B cell (primary cell): ENCODE measurements at regions not wholly inside any gene's neighbourhood (a gene's known extent, or its start where the extent isn't known, plus 50 kb on each side); places are given as distances from the start of the nearest gene placed in this dataset.

ENCODE experiments used
- ATAC-seq: fragments of 200-7000 bp; cut with Tn5 transposase; one replicate; pipeline ENCODE4 v1.10.0; 2021; ENCODE audit warnings: low read depth, mild to moderate bottlenecking, moderate number of reproducible peaks, moderate library complexity
- CTCF ChIA-PET: fragments of 350-600 bp; sonication (Branson Sonifier 250); formaldehyde crosslinking; loops from one replicate; lab custom pipeline; 2021; ENCODE audit warnings: antibody characterized with exemption, inconsistent platforms; lab: Charles Lee
- POLR2A ChIA-PET: fragments of 350-600 bp; sonication (Branson Sonifier 250); formaldehyde crosslinking; loops from one replicate; lab custom pipeline; 2021; ENCODE audit warnings: antibody characterized with exemption; lab: Charles Lee
- DNase-seq: peaks from one replicate; pipeline ENCODE4 v3.0.0; 2013
- H2AFZ ChIP-seq: 2 replicates; pipeline ENCODE4 v1.6.1; 2012; ENCODE audit warnings: mild to moderate bottlenecking, low read depth, low read length; ENCODE audit not compliant: insufficient read depth, poor library complexity, severe bottlenecking
- H3K27ac ChIP-seq, 2 donors: 1 replicate in 1 of 2; 2 replicates in 1 of 2; pipeline ENCODE4 v1.5.1; 2012 to 2013; ENCODE audit warnings: low read length in 2 of 2, mild to moderate bottlenecking in 2 of 2, moderate library complexity in 1 of 2
- H3K27me3 ChIP-seq, 4 experiments: fragments of 200-600 bp in 1 of 4; sonication (generic) in 1 of 4; replicated peaks in 1 of 4; 1 replicate in 2 of 4; 2 replicates in 2 of 4; pipeline versions ENCODE4 v1.6.1 to v1.7.0; 2013 to 2016; ENCODE audit warnings: low read length in 3 of 4, mild to moderate bottlenecking in 2 of 4, mixed read lengths in 1 of 4, moderate library complexity in 1 of 4; ENCODE audit not compliant: insufficient read depth in 4 of 4, control insufficient read depth in 3 of 4; ENCODE audit errors: control extremely low read depth in 1 of 4
- H3K36me3 ChIP-seq, 2 experiments: replicated peaks in 1 of 2; 1 replicate in 1 of 2; 2 replicates in 1 of 2; pipeline versions ENCODE4 v1.6.1 to v1.7.1; 2013; ENCODE audit warnings: low read length in 1 of 2; ENCODE audit not compliant: insufficient read depth in 2 of 2, control insufficient read depth in 1 of 2; ENCODE audit errors: control extremely low read depth in 1 of 2, extremely low read depth in 1 of 2
- H3K4me1 ChIP-seq, 2 donors: fragments of 200-600 bp in 1 of 2; sonication (generic) in 1 of 2; 1 replicate in 1 of 2; 2 replicates in 1 of 2; pipeline versions ENCODE4 v1.5.1 to v1.6.1; 2013 to 2017; ENCODE audit warnings: low read length in 2 of 2; ENCODE audit not compliant: control insufficient read depth in 2 of 2, insufficient read depth in 2 of 2
- H3K4me2 ChIP-seq: replicated peaks from 2 replicates; pipeline ENCODE3; 2012; ENCODE audit warnings: mild to moderate bottlenecking, low read depth, low read length; ENCODE audit not compliant: poor library complexity, severe bottlenecking
- H3K4me3 ChIP-seq, 5 experiments: fragments of 200-600 bp in 1 of 5; sonication (generic) in 1 of 5; 1 replicate in 3 of 5; 2 replicates in 2 of 5; pipeline versions ENCODE4 v1.5.1 to v1.7.0; 2011 to 2016; ENCODE audit warnings: low read length in 4 of 5, mild to moderate bottlenecking in 4 of 5, low read depth in 2 of 5, control low read depth in 1 of 5, moderate library complexity in 1 of 5; ENCODE audit not compliant: insufficient read depth in 1 of 5; ENCODE audit errors: control extremely low read depth in 1 of 5, extremely low read depth in 1 of 5
- H3K79me2 ChIP-seq: fragments of 200-600 bp; sonication (generic); one replicate; pipeline ENCODE4 v1.6.0; 2016; ENCODE audit warnings: low read length; ENCODE audit not compliant: control insufficient read depth, insufficient read depth
- H3K9ac ChIP-seq: fragments of 200-600 bp; sonication (generic); 2 replicates; pipeline ENCODE4 v1.6.1; 2017; ENCODE audit warnings: mild to moderate bottlenecking, low read length, moderate library complexity
- H3K9me3 ChIP-seq, 3 donors: one replicate each; pipeline versions ENCODE4 v1.6.1 to v1.7.1; 2013; ENCODE audit warnings: low read length in 2 of 3; ENCODE audit not compliant: control insufficient read depth in 2 of 3, insufficient read depth in 1 of 3; ENCODE audit errors: control extremely low read depth in 1 of 3
- H4K20me1 ChIP-seq: 2 replicates; pipeline ENCODE4 v1.6.0; 2012; ENCODE audit warnings: mild to moderate bottlenecking, low read length; ENCODE audit not compliant: insufficient read depth, control insufficient read depth, poor library complexity, severe bottlenecking
- H3K27ac Mint-ChIP-seq: one replicate; pipeline ENCODE4 v1.8.0; 2021; ENCODE audit warnings: mixed read lengths
- H3K27me3 Mint-ChIP-seq: one replicate; pipeline ENCODE4 v1.8.0; 2021; ENCODE audit warnings: mixed read lengths
- H3K4me1 Mint-ChIP-seq: one replicate; pipeline ENCODE4 v1.8.0; 2021; ENCODE audit warnings: mixed read lengths
- H3K4me3 Mint-ChIP-seq: one replicate; pipeline ENCODE4 v1.8.0; 2021; ENCODE audit warnings: mixed read lengths
- H3K9me3 Mint-ChIP-seq: one replicate; pipeline ENCODE4 v1.8.0; 2022; ENCODE audit warnings: mixed read lengths; ENCODE audit not compliant: insufficient read depth
- CTCF ChIP-seq: fragments of 200-600 bp; IDR thresholded peaks from one replicate; pipeline ENCODE4 v1.8.0; 2022; ENCODE audit warnings: antibody characterized with exemption, mild to moderate bottlenecking
- EZH2 ChIP-seq: IDR thresholded peaks from 2 replicates; pipeline ENCODE4 v1.6.1; 2012; ENCODE audit warnings: borderline replicate concordance, low read depth, mild to moderate bottlenecking, moderate library complexity, low read length; ENCODE audit not compliant: insufficient read depth, poor library complexity, severe bottlenecking
- WGBS: methylation state at CpG from one replicate; pipeline ENCODE4 v1.1.5; 2013; ENCODE audit warnings: missing lambda C conversion rate; ENCODE audit not compliant: insufficient coverage; 5-methylcytosine and 5-hydroxymethylcytosine counted together
- intact Hi-C: fragments of 100-400 bp; cut with micrococcal nuclease; formaldehyde crosslinking; loops from one replicate; pipeline ENCODE4 v1.10.0; 2022

- intact Hi-C loops = no loop called here
- no peak for DNase-seq
- Histone ChIP-seq H2AFZ (no peak overlapping the region), H4K20me1 (no peaks in the 10 kb centered on the region), H3K4me2 (no peak overlapping the region), H3K4me1 (no peaks in the 10 kb centered on the region), H3K36me3 (no peaks in the 10 kb centered on the region), H3K27ac (no peak overlapping the region), H3K4me3 (no peak overlapping the region), H3K9me3 (no peaks in the 10 kb centered on the region), H3K79me2 (no peaks in the 10 kb centered on the region), H3K27me3 (no peaks in the 10 kb centered on the region), H3K9ac (no peak overlapping the region)
- CTCF ChIA-PET = no interaction called here
- TF ChIP-seq EZH2 (no peak), CTCF (no peak)
- H3K4me1 Mint-ChIP-seq = no peaks in the 10 kb centered on the region
- H3K4me3 Mint-ChIP-seq = no peak overlapping the region
- 93% methylated on average over 7 of the region's 7 CpGs for WGBS
- ATAC-seq = no peak
- H3K9me3 Mint-ChIP-seq = no peaks in the 10 kb centered on the region
- H3K27me3 Mint-ChIP-seq = no peaks in the 10 kb centered on the region
- H3K27ac Mint-ChIP-seq = no peak overlapping the region
- POLR2A ChIA-PET = no interaction called here
Observed at GRCh38 chr20:60066438-60066823, 108.2 kb downstream of the CDH26 start.

DNA sequence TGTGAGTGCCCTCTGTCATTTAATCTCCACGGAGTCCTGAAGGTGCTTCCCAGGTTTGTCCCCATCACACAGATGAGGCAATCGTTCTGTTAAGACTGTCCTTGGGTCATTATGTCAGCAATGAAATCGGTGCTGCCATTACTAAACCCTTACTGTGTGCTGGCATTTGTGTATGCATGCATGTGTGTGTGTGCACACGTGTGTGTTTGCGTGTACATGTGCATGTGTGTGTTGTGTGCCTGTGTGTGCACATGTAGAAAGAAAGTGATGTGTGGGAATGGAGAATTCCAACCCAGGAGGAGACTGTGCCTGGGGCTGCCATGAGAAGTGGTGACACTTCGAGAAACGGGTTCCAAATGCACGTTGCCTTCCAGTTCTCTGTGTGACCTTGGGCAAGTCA, 110.3 kb downstream of the CDH26 start:
- TF ChIP-seq EZH2 (no peak), CTCF (no peak)
- no peak for DNase-seq
- Mint-ChIP-seq H3K4me1 (no peaks in the 10 kb centered on the region), H3K9me3 (no peaks in the 10 kb centered on the region), H3K27me3 (no peaks in the 10 kb centered on the region), H3K4me3 (no peak overlapping the region), H3K27ac (no peak overlapping the region)
- CTCF ChIA-PET = no interaction called here
- H3K9ac ChIP-seq = no peak overlapping the region
- H3K27ac ChIP-seq = no peak overlapping the region
- intact Hi-C loops = no loop called here
- H3K4me3 ChIP-seq = no peak overlapping the region
- no peaks in the 10 kb centered on the region for H3K36me3 ChIP-seq
- peaks cover 0 to 4% (median 0%) of the 10 kb centered on the region in 3 donors for H3K9me3 ChIP-seq
- H3K27me3 ChIP-seq = no peaks in the 10 kb centered on the region
- no peaks in the 10 kb centered on the region for H3K4me1 ChIP-seq
- H3K4me2 ChIP-seq = no peak overlapping the region
- ATAC-seq = no peak
- no peaks in the 10 kb centered on the region for H4K20me1 ChIP-seq
- no peaks in the 10 kb centered on the region for H3K79me2 ChIP-seq
- H2AFZ ChIP-seq = no peak overlapping the region
- WGBS = 91% methylated on average over 6 of the region's 8 CpGs
- POLR2A ChIA-PET = no interaction called here
